Stimulated activated naive CD8-positive, alpha-beta T cell treated with anti-CD3 and anti-CD28 coated beads, Interleukin-15, Interleukin-2, amounts not matched to agents 100 ng/mL and 50 ng/mL, for 24 hours (primary cell): ENCODE measurements at regions not wholly inside any gene's neighbourhood (a gene's known extent, or its start where the extent isn't known, plus 50 kb on each side); places are given as distances from the start of the nearest gene placed in this dataset.

Experiments used
- H3K27ac Mint-ChIP-seq: one replicate; pipeline ENCODE4 v1.8.0; 2021; ENCODE audit warnings: mild to moderate bottlenecking, mixed read lengths
- H3K27me3 Mint-ChIP-seq: one replicate; pipeline ENCODE4 v1.8.0; 2021; ENCODE audit warnings: mixed read lengths
- H3K36me3 Mint-ChIP-seq: one replicate; pipeline ENCODE4 v1.8.0; 2021; ENCODE audit warnings: low read depth, mixed read lengths
- H3K4me1 Mint-ChIP-seq: one replicate; pipeline ENCODE4 v1.8.0; 2021; ENCODE audit warnings: low read depth, mixed read lengths
- H3K4me3 Mint-ChIP-seq: one replicate; pipeline ENCODE4 v1.8.0; 2021; ENCODE audit warnings: mild to moderate bottlenecking, mixed read lengths
- H3K9me3 Mint-ChIP-seq: one replicate; pipeline ENCODE4 v1.8.0; 2021; ENCODE audit warnings: mixed read lengths

GRCh38 chr10:130746311-130746710 is 565.2 kb downstream of the TCERG1L start:
- Mint-ChIP-seq H3K9me3 (no peaks in the 10 kb centered on the region), H3K27ac (no peak overlapping the region), H3K4me3 (no peak overlapping the region), H3K4me1 (no peaks in the 10 kb centered on the region), H3K27me3 (no peaks in the 10 kb centered on the region), H3K36me3 (no peaks in the 10 kb centered on the region)

GRCh38 chr10:130747356-130747755 is 564.2 kb downstream of the TCERG1L start:
- Mint-ChIP-seq H3K9me3 (no peaks in the 10 kb centered on the region), H3K4me3 (no peak overlapping the region), H3K4me1 (no peaks in the 10 kb centered on the region), H3K27ac (no peak overlapping the region), H3K27me3 (no peaks in the 10 kb centered on the region), H3K36me3 (no peaks in the 10 kb centered on the region)

DNA sequence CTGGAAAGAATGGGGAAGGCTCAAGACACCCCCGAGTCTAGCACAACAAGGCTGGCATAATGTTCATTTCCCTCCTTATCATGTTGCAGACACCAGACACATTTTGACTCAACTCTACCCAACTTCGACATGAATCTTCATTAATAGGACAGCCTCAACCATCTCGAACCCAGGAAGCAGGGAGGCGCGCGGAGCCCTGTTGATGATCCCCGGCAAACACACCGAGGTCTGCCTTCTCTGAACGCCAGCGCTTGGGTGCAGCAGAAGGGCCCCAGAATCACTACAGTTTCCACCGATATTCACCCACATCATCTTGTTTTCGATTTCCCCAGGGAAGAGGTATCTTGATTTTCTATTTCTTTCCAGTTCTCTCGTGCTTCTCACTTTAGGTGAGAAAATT is 563.6 kb downstream of the TCERG1L start:
- H3K9me3 Mint-ChIP-seq, result no peaks in the 10 kb centered on the region
- H3K4me1 Mint-ChIP-seq, result no peaks in the 10 kb centered on the region
- H3K36me3 Mint-ChIP-seq, result no peaks in the 10 kb centered on the region
- H3K27ac Mint-ChIP-seq, result no peak overlapping the region
- H3K27me3 Mint-ChIP-seq, result no peaks in the 10 kb centered on the region
- no peak overlapping the region for H3K4me3 Mint-ChIP-seq

GRCh38 chr10:130748409-130749057 is 563.0 kb downstream of the TCERG1L start:
- H3K27ac Mint-ChIP-seq, result no peak overlapping the region
- no peak overlapping the region for H3K4me3 Mint-ChIP-seq
- H3K36me3 Mint-ChIP-seq, result no peaks in the 10 kb centered on the region
- H3K9me3 Mint-ChIP-seq, result no peaks in the 10 kb centered on the region
- H3K4me1 Mint-ChIP-seq, result no peaks in the 10 kb centered on the region
- no peaks in the 10 kb centered on the region for H3K27me3 Mint-ChIP-seq

DNA sequence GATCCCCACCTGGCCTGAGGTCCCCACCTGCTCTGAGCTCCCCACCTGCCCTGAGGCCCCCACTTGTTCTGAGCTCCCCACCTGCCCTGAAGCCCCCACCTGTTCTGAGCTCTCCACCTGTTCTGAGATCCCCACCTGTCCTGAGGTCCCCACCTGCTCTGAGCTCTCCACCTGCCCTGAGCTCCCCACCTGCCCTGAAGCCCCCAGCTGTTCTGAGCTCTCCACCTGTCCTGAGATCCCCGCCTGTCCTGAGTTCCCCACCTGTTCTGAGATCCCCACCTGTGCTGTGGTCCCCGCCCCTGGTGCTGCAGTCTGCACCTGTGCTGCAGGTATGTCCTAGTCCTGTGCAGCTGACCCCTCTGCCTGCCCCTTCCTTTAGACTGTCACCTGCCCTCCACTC is 561.6 kb downstream of the TCERG1L start:
- Mint-ChIP-seq H3K27me3 (no peaks in the 10 kb centered on the region), H3K9me3 (no peaks in the 10 kb centered on the region), H3K4me3 (no peak overlapping the region), H3K4me1 (no peaks in the 10 kb centered on the region), H3K27ac (no peak overlapping the region), H3K36me3 (no peaks in the 10 kb centered on the region)

GRCh38 chr10:130750441-130750840 is 561.1 kb downstream of the TCERG1L start:
- no peaks in the 10 kb centered on the region for H3K4me1 Mint-ChIP-seq
- no peaks in the 10 kb centered on the region for H3K36me3 Mint-ChIP-seq
- H3K27me3 Mint-ChIP-seq, result no peaks in the 10 kb centered on the region
- no peak overlapping the region for H3K27ac Mint-ChIP-seq
- H3K9me3 Mint-ChIP-seq, result no peaks in the 10 kb centered on the region
- no peak overlapping the region for H3K4me3 Mint-ChIP-seq

DNA sequence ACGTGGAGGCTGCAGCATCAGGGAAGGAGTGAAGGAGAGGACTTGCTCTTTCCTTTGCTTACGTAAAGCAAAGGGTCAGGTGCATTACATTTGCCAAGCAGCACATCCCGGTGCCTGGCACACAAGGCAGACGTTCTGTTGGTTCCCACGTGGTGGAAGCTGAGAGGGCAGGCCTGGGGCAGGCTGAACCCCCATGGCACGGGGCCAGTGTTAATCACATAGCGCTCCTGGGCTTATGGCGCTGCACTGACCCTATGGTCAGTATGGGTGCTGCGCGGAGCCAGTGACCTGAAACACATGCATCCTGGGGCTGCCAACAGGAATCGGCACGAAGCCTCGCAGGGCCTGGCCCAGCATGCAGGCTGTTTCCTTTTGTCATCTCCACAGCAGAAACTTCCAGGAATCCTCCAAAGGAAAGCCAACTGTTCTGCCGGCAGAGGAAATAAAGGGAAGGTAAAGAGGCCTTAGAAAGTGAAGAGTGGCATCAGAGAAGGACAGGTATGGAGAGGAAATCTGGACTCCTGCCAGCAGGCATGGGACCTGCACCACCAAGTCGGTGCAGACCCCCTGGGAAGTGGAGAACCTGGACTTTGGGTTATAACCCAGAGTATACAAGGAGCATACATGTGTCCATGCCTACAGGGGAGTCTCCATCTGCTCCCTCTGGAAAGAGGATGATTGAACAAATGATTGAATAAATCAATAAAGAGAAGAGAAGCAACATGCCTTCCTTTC is 560.2 kb downstream of the TCERG1L start:
- Mint-ChIP-seq H3K27me3 (no peaks in the 10 kb centered on the region), H3K36me3 (no peaks in the 10 kb centered on the region), H3K4me3 (no peak overlapping the region), H3K27ac (no peak overlapping the region), H3K4me1 (no peaks in the 10 kb centered on the region), H3K9me3 (no peaks in the 10 kb centered on the region)

GRCh38 chr10:130751851-130752250 is 559.7 kb downstream of the TCERG1L start:
- Mint-ChIP-seq H3K4me3 (no peak overlapping the region), H3K27ac (no peak overlapping the region), H3K27me3 (no peaks in the 10 kb centered on the region), H3K36me3 (no peaks in the 10 kb centered on the region), H3K4me1 (no peaks in the 10 kb centered on the region), H3K9me3 (no peaks in the 10 kb centered on the region)

DNA sequence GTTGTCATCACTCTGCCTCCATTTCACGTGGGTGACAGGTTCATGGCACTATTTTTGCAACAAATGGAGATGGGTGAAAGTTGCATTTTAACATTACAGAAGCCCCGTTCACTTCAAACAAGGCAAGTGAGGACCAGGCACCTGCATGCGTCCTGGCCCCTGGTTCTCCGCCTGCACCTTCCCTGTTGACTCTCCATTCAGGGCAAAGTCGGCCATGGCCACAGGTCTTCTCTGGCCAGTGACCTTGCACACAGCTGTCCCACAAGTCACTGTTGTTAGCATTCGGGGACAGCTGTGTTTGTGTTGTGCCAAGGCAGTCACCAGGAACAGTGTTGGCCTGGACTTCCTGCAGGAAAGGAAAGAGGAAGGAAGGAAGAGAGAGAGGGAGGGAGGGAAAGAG is 554.9 kb downstream of the TCERG1L start:
- Mint-ChIP-seq H3K36me3 (no peaks in the 10 kb centered on the region), H3K4me3 (no peak overlapping the region), H3K9me3 (no peaks in the 10 kb centered on the region), H3K27ac (no peak overlapping the region), H3K4me1 (no peaks in the 10 kb centered on the region), H3K27me3 (no peaks in the 10 kb centered on the region)

DNA sequence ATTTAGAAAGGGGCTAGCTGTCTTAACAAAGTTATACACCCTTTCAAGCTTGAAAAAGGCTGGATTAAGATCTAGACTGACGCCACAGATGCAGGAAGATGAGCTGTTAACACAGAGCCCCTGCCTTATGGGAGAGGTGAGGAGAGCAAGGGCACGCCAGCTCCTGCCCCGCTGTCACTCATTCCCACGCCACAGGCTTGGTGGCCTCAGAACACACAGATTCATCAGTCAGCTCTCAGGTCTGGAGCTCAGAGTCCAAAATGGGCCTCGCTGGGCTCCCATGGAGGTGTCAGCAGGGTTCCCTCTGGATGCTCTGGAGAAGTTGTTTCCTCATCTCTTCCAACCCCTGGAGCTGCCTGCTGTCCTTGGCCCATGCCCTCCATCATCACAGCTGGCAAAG is 554.2 kb downstream of the TCERG1L start:
- Mint-ChIP-seq H3K4me3 (no peak overlapping the region), H3K27ac (no peak overlapping the region), H3K4me1 (no peaks in the 10 kb centered on the region), H3K36me3 (no peaks in the 10 kb centered on the region), H3K27me3 (no peaks in the 10 kb centered on the region), H3K9me3 (no peaks in the 10 kb centered on the region)

DNA sequence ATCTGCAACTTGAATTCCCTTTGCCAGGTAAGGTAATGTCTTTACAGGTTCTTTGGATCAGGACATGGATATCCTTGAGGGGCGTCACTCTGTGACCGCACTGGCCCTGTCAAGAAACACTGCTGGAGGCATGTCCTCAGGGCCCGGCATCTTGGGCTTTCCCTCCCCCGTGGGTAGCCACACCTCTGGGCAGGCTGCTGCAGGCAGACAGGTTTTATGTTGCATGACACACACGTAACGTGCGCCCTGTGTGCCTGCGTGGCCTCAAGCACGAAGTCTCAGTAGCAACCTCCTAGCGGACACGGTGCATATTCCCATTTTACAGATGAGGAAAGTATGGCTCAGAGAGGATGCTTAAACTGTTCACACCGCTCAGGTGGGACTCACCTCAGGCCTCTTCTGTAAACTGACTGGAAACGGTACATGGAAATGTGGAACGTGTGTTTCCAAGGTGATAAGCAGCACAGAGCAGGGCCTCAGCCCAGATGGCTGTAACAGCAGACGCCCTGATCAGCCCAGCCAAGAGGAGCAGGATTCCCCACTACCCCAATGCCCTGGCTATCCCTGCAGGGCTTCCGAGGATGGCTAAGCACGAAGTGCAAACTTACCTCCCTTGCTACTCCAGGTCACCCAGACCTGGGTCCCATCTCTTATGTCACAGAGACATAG is 553.6 kb downstream of the TCERG1L start:
- no peaks in the 10 kb centered on the region for H3K4me1 Mint-ChIP-seq
- H3K4me3 Mint-ChIP-seq, result no peak overlapping the region
- no peak overlapping the region for H3K27ac Mint-ChIP-seq
- H3K9me3 Mint-ChIP-seq, result no peaks in the 10 kb centered on the region
- no peaks in the 10 kb centered on the region for H3K27me3 Mint-ChIP-seq
- H3K36me3 Mint-ChIP-seq, result no peaks in the 10 kb centered on the region

DNA sequence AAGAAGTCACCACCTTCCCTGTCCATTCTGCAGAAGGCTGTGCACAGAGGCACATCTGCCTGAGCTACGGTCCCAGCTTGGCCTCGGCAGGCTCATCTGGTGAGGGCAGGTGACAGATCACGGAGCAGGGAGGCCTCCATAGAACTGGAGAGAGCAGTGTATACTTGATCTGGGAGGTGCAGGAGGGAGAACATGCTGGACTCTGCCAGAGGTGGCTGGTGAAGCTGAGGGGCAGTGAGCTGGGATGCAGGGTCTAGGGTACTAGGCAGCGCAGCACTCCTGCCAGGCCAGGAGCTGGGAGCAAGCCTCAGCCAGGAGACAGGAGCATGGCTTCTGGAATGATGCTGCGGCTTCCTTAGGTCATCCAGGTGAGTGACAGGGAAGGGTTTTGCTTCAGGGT is 553.0 kb downstream of the TCERG1L start:
- no peaks in the 10 kb centered on the region for H3K36me3 Mint-ChIP-seq
- no peaks in the 10 kb centered on the region for H3K4me1 Mint-ChIP-seq
- no peak overlapping the region for H3K4me3 Mint-ChIP-seq
- H3K27me3 Mint-ChIP-seq, result no peaks in the 10 kb centered on the region
- H3K27ac Mint-ChIP-seq, result no peak overlapping the region
- no peaks in the 10 kb centered on the region for H3K9me3 Mint-ChIP-seq

- no peaks in the 10 kb centered on the region for H3K4me1 Mint-ChIP-seq
- H3K27me3 Mint-ChIP-seq, result no peaks in the 10 kb centered on the region
- H3K4me3 Mint-ChIP-seq, result no peak overlapping the region
- H3K9me3 Mint-ChIP-seq, result no peaks in the 10 kb centered on the region
- no peaks in the 10 kb centered on the region for H3K36me3 Mint-ChIP-seq
- H3K27ac Mint-ChIP-seq, result no peak overlapping the region
Observed at GRCh38 chr10:130761032-130761575, 550.4 kb downstream of the TCERG1L start.

DNA sequence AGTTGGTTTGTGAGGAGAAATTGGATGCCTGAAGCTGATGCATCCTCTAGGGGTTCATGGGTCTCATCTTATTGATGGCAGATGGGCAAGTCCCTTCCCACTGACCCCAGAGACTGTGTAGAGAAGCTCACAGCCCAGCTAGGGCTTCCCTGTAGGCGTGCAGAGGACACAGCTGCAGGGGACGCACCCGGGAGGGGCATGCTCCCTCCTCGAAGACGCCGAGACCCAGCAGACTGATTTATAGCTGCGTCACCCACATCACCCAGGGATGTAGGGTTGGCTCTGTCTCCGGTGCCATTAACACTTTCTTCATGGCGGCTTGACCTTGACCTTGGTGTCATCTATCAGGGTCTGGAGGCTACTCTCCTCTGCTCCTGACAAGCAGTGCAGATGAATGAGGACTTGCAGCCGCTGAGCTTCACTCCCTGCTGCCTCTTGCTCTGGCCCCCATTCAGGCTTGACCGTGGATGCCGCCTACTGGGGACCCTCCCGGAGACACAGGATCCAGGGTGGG is 549.7 kb downstream of the TCERG1L start:
- H3K27me3 Mint-ChIP-seq, result no peaks in the 10 kb centered on the region
- no peak overlapping the region for H3K4me3 Mint-ChIP-seq
- no peaks in the 10 kb centered on the region for H3K4me1 Mint-ChIP-seq
- no peaks in the 10 kb centered on the region for H3K36me3 Mint-ChIP-seq
- H3K27ac Mint-ChIP-seq, result no peak overlapping the region
- no peaks in the 10 kb centered on the region for H3K9me3 Mint-ChIP-seq

DNA sequence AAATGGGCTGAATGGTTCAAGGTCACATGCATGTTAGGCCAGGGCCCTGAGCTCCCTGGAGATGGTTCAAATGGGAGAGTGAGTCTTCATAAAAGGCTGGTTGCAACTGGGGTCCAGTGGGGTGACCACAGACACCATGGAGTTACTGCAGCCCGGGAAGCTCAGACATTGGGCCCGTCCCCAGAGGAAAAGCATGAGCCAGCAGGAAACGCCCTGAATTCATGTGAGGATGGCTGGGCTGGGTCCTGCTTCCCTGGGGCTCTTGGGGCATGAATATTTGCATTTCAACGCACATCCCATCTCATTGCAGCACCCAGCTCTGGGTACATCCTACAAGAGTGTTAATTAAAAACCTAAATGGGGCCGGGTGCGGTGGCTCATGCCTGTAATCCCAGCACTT is 549.0 kb downstream of the TCERG1L start:
- H3K36me3 Mint-ChIP-seq, result no peaks in the 10 kb centered on the region
- no peak overlapping the region for H3K27ac Mint-ChIP-seq
- no peak overlapping the region for H3K4me3 Mint-ChIP-seq
- H3K9me3 Mint-ChIP-seq, result no peaks in the 10 kb centered on the region
- H3K27me3 Mint-ChIP-seq, result no peaks in the 10 kb centered on the region
- H3K4me1 Mint-ChIP-seq, result no peaks in the 10 kb centered on the region
